Endodermal cell (in vitro differentiated cells): ENCODE measurements at regions not wholly inside any gene's neighbourhood (a gene's known extent, or its start where the extent isn't known, plus 50 kb on each side); places are given as distances from the start of the nearest gene placed in this dataset.

Experiments
- DNase-seq: peaks from one replicate; pipeline ENCODE4 v3.0.0-alpha.2; 2017
- H3K27ac ChIP-seq: 2 replicates; pipeline ENCODE4 v1.5.1; 2013; ENCODE audit warnings: mild to moderate bottlenecking, low read depth, low read length, moderate library complexity
- H3K27me3 ChIP-seq: 2 replicates; pipeline ENCODE4 v1.6.1; 2013; ENCODE audit warnings: mild to moderate bottlenecking, low read length, moderate library complexity; ENCODE audit not compliant: insufficient read depth, control insufficient read depth, poor library complexity, severe bottlenecking
- H3K36me3 ChIP-seq: 2 replicates; pipeline ENCODE4 v1.7.0; 2013; ENCODE audit warnings: mild to moderate bottlenecking, low read length, moderate library complexity; ENCODE audit not compliant: control insufficient read depth, insufficient read depth
- H3K4me1 ChIP-seq: one replicate; pipeline ENCODE4 v1.7.0; 2013; ENCODE audit warnings: low read length; ENCODE audit not compliant: control insufficient read depth, insufficient read depth
- H3K4me3 ChIP-seq: 2 replicates; pipeline ENCODE4 v1.5.1; 2013; ENCODE audit warnings: mild to moderate bottlenecking, low read length, moderate library complexity
- H3K9ac ChIP-seq: 2 replicates; pipeline ENCODE4 v1.6.1; 2013; ENCODE audit warnings: mild to moderate bottlenecking, low read length, moderate library complexity; ENCODE audit not compliant: poor library complexity, severe bottlenecking; ENCODE audit errors: extremely low read depth
- H3K9me3 ChIP-seq: 2 replicates; pipeline ENCODE4 v1.6.1; 2013; ENCODE audit warnings: mild to moderate bottlenecking, low read length, moderate library complexity; ENCODE audit not compliant: control insufficient read depth
- H3K27ac Mint-ChIP-seq: 2 replicates; pipeline ENCODE4 v1.8.0; 2020; ENCODE audit warnings: mixed read lengths
- H3K27me3 Mint-ChIP-seq: 2 replicates; pipeline ENCODE4 v1.8.0; 2021; ENCODE audit warnings: mild to moderate bottlenecking, mixed read lengths; ENCODE audit not compliant: insufficient read depth
- H3K36me3 Mint-ChIP-seq: 2 replicates; pipeline ENCODE4 v1.8.0; 2020; ENCODE audit warnings: low read depth, mixed read lengths
- H3K4me1 Mint-ChIP-seq: 2 replicates; pipeline ENCODE4 v1.8.0; 2020; ENCODE audit warnings: mixed read lengths
- H3K4me3 Mint-ChIP-seq: 2 replicates; pipeline ENCODE4 v1.8.0; 2020; ENCODE audit warnings: mild to moderate bottlenecking, moderate library complexity, mixed read lengths
- H3K9me3 Mint-ChIP-seq: 2 replicates; pipeline ENCODE4 v1.8.0; 2020; ENCODE audit warnings: mild to moderate bottlenecking, mixed read lengths
- WGBS, 2 experiments: methylation state at CpG; one replicate each; pipeline versions ENCODE4 v1.1.5 to v1.1.7; 2013; ENCODE audit warnings: missing lambda C conversion rate in 2 of 2, mixed read lengths in 1 of 2; ENCODE audit not compliant: insufficient coverage in 1 of 2, insufficient read length in 1 of 2; 5-methylcytosine and 5-hydroxymethylcytosine counted together
- TF ChIP-seq, protein P1 (sequence below): fragments of 200-600 bp; sonication (generic); conservative IDR thresholded peaks from 2 replicates; pipeline ENCODE4 v1.5.0; 2021; ENCODE audit warnings: antibody characterized with exemption, mild to moderate bottlenecking

DNA sequence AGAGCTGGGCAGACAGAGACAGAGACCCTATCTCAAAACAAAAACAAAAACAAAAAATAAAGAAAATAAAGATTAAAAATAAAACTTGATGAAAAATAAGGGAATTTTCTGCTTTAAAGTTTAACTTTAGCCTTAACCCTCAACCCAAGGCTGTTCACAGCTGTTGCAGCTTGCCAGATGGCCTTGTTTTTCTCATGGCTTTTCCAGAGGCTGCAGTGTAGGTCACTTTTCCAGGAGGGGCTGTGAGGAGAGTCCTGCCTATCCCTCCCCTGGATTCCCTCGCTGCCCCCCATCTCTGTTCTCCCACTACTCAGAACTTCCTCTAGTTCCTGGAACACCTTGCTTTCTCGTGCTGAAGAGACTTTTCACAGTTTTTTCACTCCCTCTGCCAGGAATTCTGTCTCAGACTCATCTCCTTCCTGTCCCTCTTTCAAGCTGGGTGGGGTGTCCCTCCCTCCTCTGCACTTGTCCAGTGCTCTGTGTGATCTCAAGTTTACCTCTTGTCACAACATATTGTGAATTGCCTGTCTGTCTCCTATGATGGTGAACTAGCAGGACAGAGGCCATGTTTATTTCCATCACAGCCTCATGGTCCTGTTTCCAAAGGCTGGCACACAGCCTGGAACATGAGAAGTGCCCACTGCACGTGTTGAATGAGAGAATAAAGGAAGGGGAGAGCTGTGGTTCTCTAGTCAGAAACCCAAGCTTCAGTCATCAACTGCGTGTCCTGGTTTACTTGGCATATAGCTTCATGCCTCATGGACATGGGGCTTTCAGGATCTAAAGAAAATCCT, 69.9 kb upstream of the MSI2 start:
- no peak overlapping the region for H3K4me3 Mint-ChIP-seq
- no peaks in the 10 kb centered on the region for H3K36me3 Mint-ChIP-seq

DNA sequence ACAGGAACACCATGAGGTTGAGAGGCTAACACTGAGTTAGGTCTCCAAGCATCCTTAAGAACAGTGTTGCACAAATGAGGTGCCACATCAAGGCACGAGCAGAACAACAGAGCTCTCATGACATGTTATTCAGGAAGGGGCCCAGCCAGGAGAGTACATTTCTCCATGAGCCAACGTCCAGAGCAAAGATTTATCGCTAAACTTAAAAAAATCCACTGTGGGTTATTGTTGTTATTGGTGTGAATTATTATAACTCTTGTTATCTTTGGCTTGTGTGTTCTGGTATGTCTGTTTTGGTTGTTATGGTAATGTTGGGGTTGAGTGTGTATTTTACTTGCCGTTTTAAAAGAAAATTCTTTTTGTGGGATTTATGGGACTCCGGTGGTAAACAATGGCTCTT, 68.9 kb upstream of the MSI2 start:
- TF ChIP-seq, protein P1, sequence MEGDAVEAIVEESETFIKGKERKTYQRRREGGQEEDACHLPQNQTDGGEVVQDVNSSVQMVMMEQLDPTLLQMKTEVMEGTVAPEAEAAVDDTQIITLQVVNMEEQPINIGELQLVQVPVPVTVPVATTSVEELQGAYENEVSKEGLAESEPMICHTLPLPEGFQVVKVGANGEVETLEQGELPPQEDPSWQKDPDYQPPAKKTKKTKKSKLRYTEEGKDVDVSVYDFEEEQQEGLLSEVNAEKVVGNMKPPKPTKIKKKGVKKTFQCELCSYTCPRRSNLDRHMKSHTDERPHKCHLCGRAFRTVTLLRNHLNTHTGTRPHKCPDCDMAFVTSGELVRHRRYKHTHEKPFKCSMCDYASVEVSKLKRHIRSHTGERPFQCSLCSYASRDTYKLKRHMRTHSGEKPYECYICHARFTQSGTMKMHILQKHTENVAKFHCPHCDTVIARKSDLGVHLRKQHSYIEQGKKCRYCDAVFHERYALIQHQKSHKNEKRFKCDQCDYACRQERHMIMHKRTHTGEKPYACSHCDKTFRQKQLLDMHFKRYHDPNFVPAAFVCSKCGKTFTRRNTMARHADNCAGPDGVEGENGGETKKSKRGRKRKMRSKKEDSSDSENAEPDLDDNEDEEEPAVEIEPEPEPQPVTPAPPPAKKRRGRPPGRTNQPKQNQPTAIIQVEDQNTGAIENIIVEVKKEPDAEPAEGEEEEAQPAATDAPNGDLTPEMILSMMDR, result no peak
- Histone ChIP-seq H3K9me3 (no peaks in the 10 kb centered on the region), H3K27me3 (no peaks in the 10 kb centered on the region), H3K4me3 (no peak overlapping the region), H3K36me3 (no peaks in the 10 kb centered on the region), H3K27ac (no peak overlapping the region), H3K9ac (no peak overlapping the region), H3K4me1 (no peaks in the 10 kb centered on the region)
- H3K4me3 Mint-ChIP-seq, result no peak overlapping the region
- no peaks in the 10 kb centered on the region for H3K36me3 Mint-ChIP-seq
- H3K4me1 Mint-ChIP-seq, result no peaks in the 10 kb centered on the region
- H3K27ac Mint-ChIP-seq, result no peak overlapping the region
- no peaks in the 10 kb centered on the region for H3K27me3 Mint-ChIP-seq
- peak; percentile 9 for DNase-seq
- no peaks in the 10 kb centered on the region for H3K9me3 Mint-ChIP-seq
- WGBS, 2 experiments, result 95 to 96% methylated on average over 5 of the region's 5 CpGs

More for the DNA sequence above, 69.9 kb upstream of the MSI2 start:
- 81 to 84% methylated on average over 4 of the region's 4 CpGs for WGBS, 2 experiments
- H3K27ac Mint-ChIP-seq, result no peak overlapping the region
- no peaks in the 10 kb centered on the region for H3K4me1 ChIP-seq
- H3K4me1 Mint-ChIP-seq, result no peaks in the 10 kb centered on the region
- H3K36me3 ChIP-seq, result no peaks in the 10 kb centered on the region
- no peak overlapping the region for H3K4me3 ChIP-seq
- DNase-seq, result peak; percentile 33
- H3K27me3 ChIP-seq, result no peaks in the 10 kb centered on the region
- H3K9me3 Mint-ChIP-seq, result no peaks in the 10 kb centered on the region
- H3K27ac ChIP-seq, result no peak overlapping the region
- H3K9ac ChIP-seq, result no peak overlapping the region
- no peaks in the 10 kb centered on the region for H3K9me3 ChIP-seq
- TF ChIP-seq, protein P1, result no peak
- no peaks in the 10 kb centered on the region for H3K27me3 Mint-ChIP-seq

DNA sequence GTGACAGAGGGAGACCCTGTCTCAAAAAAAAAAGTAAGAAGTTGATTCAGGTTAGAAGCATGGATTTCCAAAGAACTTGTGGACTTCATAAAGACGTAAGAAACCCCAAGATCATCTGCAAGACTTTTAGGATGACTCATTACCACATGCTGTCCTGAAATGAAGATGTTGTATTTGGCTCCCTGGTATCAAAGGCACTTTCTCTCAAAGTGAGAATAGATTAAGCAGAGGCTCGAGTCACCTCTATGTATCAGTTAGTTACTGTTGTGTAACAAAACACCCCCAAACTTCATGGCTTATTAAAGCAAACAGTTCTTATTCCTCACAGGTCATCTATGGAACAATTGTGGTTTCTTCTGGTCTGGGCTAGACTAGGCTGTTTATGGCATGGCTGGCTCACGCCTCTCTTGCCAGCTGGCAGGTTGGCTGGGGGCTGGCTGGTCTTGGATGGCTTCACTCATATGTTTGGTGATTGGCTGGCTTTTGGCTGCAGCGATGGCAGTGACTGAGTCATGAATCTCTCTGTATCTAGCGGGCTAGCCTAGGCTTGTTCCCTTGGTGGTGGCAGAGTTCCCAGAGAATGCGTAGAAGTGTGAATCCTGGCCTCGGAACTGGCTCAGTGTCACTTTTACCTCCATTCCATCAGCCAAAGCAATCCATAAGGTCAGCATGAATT, 60.4 kb upstream of the MSI2 start:
- H3K4me1 Mint-ChIP-seq, result no peaks in the 10 kb centered on the region
- TF ChIP-seq, protein P1, result no peak
- WGBS, 2 experiments, result 95 to 100% methylated on average over 5 to 7 of the region's 7 CpGs

More for the DNA sequence above, 60.4 kb upstream of the MSI2 start:
- H3K27ac ChIP-seq, result no peak overlapping the region
- peaks cover 8% of the 10 kb centered on the region for H3K9me3 Mint-ChIP-seq
- no peak for DNase-seq
- H3K4me1 ChIP-seq, result no peaks in the 10 kb centered on the region
- H3K4me3 ChIP-seq, result no peak overlapping the region
- no peak overlapping the region for H3K27ac Mint-ChIP-seq
- no peaks in the 10 kb centered on the region for H3K27me3 ChIP-seq
- H3K9ac ChIP-seq, result no peak overlapping the region
- no peaks in the 10 kb centered on the region for H3K27me3 Mint-ChIP-seq
- H3K9me3 ChIP-seq, result no peaks in the 10 kb centered on the region
- H3K36me3 ChIP-seq, result no peaks in the 10 kb centered on the region
- no peak overlapping the region for H3K4me3 Mint-ChIP-seq
- no peaks in the 10 kb centered on the region for H3K36me3 Mint-ChIP-seq
